OCI-LY3 (cell line): ENCODE measurements at regions not wholly inside any gene's neighbourhood (a gene's known extent, or its start where the extent isn't known, plus 50 kb on each side); places are given as distances from the start of the nearest gene placed in this dataset.

Experiments used
- CTCF ChIP-seq: fragments of 200-600, 300-600 bp; sonication (generic); IDR thresholded peaks from 2 replicates; pipeline ENCODE4 v1.5.1; 2014; ENCODE audit warnings: antibody characterized with exemption, low read length, low read depth
- EZH2phosphoT487 ChIP-seq: fragments of 200-600 bp; shearing (Covaris generic); IDR thresholded peaks from 2 replicates; pipeline ENCODE4 v1.6.1; 2018; ENCODE audit warnings: antibody characterized with exemption, mixed run types, low read depth

- TF ChIP-seq CTCF (no peak), EZH2phosphoT487 (no peak)
These were observed 151.1 kb upstream of the ELL2 start for GRCh38 chr5:96112703-96113102.
